C4-2B (cell line): ENCODE measurements at regions not wholly inside any gene's neighbourhood (a gene's known extent, or its start where the extent isn't known, plus 50 kb on each side); places are given as distances from the start of the nearest gene placed in this dataset.

ENCODE experiments used
- H3K27ac ChIP-seq: fragments of 450-650 bp; 2 replicates; pipeline ENCODE4 v1.5.1; 2017
- CTCF ChIP-seq: fragments of 450-650 bp; conservative IDR thresholded peaks from 2 replicates; pipeline ENCODE4 v1.5.1; 2017; ENCODE audit warnings: mild to moderate bottlenecking
- ZFX ChIP-seq: fragments of 450-650 bp; IDR thresholded peaks from 2 replicates; pipeline ENCODE4 v1.6.1; 2017

DNA sequence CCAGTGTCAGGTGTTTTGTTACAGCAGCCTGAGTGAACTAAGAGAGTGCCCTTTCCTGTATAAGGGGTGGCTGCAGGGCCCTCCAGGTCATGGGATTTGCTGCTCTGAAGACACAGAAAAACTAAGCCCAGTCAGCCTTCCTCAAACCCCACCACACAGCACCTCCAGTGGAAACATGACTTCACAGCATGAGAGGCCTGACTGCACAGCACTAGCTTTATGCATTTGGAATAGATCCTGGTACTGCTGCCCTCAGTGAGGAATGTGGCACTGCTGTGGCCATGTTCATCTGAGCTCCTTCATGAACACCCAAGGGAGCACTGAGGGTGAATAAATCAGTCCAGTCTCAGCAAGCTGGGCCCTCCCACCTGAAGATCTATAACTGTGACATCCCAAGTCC is 296.1 kb upstream of the FOXQ1 start:
- TF ChIP-seq CTCF (peak; percentile 70), ZFX (no peak)

DNA sequence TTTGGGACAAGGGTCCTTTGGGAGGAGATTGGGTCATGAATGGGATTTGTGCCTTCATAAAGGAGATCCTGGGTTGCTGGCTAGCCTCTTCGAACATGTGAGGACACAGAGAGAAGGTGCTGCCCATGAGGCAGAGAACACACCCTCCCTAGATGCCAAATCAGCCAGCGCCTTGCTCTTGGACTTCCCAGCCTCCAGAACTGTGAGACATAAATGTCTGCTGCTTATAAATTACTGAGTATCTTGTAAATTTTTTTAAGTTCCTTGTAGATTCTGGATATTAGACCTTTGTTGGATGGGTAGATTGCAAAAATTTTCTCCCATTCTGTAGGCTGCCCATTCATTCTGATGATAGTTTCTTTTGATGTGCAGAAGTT is 297.5 kb upstream of the FOXQ1 start:
- TF ChIP-seq ZFX (no peak), CTCF (no peak)
- no peak overlapping the region for H3K27ac ChIP-seq

More for the DNA sequence above, 296.1 kb upstream of the FOXQ1 start:
- peak overlapping the region; percentile 87 for H3K27ac ChIP-seq

DNA sequence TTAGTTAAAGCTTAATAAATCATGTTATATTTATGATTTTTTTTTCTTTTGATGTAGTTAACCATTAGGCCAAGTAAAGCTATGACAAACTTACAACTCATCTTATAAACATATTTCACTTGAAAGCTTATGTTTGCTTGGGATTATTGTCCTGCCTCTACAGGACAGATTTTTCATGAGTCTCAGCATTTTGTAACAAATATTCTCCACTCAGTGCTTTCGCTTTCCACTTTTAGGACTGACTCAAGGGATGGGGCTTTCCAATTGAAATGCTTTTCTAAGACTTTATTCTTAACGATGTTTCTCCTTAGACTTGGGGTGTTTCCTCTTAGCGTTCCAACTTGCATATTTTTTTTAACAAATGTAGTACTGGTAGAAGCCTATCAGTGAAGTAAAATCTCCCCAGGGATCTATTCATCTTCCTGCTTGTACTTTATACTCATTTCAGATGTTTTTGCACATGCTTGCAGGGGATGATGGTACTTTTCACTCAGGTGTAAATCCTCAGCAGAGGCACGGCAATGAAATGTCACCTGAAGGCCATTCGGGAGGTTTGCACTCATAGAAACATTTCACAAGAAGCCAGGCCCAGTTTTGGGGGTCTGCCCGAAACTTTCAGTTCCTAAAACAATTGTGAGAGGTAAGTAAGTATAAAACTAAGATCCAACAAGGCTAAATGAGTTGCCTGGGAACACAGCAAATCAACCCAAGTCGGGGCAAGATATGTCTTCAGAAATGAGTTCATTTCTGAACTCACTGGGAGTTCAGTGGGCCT is 298.1 kb upstream of the FOXQ1 start:
- TF ChIP-seq CTCF, result no peak
- TF ChIP-seq ZFX, result no peak
- no peak overlapping the region for H3K27ac ChIP-seq

GRCh38 chr6:1009103-1009502 is 302.8 kb upstream of the FOXQ1 start:
- no peak overlapping the region for H3K27ac ChIP-seq
- TF ChIP-seq CTCF (no peak), ZFX (no peak)

DNA sequence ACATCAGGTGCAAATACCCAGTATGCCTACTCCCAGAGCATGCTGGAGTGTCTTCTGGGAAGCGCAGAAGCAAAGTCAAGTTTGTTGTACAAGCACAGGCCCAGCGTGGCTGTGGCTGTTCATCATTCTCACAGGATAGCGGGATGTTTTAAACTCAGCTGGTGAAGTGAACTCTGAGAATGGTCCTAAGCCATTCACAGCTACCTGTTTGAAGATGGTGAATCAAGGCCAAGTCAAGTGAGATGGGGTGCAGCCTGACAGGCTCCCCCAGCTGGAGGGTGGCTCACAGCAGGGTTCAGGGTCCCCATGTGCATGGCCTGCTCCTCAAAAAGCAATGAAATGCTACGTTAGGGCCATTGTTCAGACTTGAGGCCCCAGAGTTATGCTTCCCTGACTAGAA is 304.7 kb upstream of the FOXQ1 start:
- no peak for TF ChIP-seq ZFX
- no peak for TF ChIP-seq CTCF
- H3K27ac ChIP-seq, result no peak overlapping the region

DNA sequence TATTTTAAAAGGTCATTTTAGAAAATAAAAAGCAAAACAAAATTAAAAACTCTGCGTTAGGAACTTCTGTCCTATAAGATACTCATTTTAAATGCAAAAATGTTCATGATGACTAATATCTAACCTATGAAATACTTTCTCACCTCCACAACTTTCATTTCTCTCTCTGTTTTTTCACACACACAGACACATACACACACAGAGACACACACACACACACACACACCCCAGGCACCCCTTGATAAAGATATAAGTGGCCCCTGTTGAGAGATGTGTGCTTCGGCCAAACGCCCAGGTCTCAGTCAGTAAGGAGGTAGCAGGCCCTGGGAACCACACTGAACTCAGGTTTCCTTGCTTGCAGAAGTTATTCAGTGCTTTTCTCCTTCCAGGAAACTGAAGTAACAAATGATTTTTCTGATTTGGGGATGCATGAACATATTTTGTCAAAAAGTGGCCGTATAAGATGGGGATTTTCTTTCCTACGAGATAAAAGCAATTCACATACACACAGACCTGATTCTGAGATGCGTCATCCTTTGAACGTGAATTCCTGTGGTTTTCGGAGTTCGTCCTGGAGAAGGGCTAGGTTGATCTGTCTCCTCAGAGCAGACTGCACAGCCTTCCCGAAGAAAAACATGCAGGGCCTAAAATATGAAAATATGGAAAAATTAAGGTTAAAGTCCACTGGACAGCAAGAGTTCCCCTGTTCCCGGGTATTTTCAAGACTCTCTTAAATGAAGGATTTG is 306.8 kb upstream of the FOXQ1 start:
- TF ChIP-seq ZFX (no peak), CTCF (no peak)
- no peak overlapping the region for H3K27ac ChIP-seq

- TF ChIP-seq ZFX, result no peak
- H3K27ac ChIP-seq, result no peak overlapping the region
Measured at GRCh38 chr6:1003394-1004160, 308.3 kb upstream of the FOXQ1 start.
